Prostate gland (tissue), 2 donors: ENCODE measurements at regions not wholly inside any gene's neighbourhood (a gene's known extent, or its start where the extent isn't known, plus 50 kb on each side); places are given as distances from the start of the nearest gene placed in this dataset.

Experiments
- POLR2A ChIP-seq: fragments of 450-650 bp; IDR thresholded peaks from one replicate; pipeline ENCODE4 v1.6.1; 2016; ENCODE audit warnings: antibody characterized with exemption, mild to moderate bottlenecking
- POLR2AphosphoS5 ChIP-seq: sonication (generic); formaldehyde crosslinking; IDR thresholded peaks from one replicate; pipeline ENCODE4 v1.6.1; 2017; ENCODE audit warnings: antibody characterized with exemption
- TF ChIP-seq, protein P1 (sequence below), 4 experiments: fragments of 200-600 bp in 2 of 4; fragments of 450-650 bp in 2 of 4; sonication (generic) in 2 of 4; IDR thresholded peaks; 1 replicate in 3 of 4; 2 replicates in 1 of 4; pipeline ENCODE4 v1.5.1; 2016 to 2019; ENCODE audit warnings: antibody characterized with exemption in 4 of 4, mild to moderate bottlenecking in 2 of 4, moderate library complexity in 2 of 4

DNA sequence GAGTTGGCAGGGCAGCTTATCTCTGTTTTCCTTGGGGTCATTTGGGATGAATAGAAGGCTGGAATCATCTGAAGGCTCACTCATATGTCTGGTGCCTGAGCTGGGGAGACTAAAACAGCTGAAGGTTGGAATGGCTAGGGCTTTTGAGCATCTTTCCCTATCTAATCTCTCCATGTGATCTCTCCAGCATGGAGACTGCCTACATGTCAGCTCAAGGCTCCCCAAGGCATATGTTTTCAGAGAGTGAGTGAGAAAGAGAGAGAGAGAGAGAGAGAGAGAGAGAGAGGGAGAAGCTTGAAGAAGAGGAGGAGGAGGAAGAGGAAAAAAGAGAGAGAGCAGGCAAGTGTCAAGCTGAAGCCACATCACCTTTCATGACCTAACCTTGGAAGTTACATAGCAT is 143.4 kb downstream of the EBLN2 start:
- TF ChIP-seq, protein P1, sequence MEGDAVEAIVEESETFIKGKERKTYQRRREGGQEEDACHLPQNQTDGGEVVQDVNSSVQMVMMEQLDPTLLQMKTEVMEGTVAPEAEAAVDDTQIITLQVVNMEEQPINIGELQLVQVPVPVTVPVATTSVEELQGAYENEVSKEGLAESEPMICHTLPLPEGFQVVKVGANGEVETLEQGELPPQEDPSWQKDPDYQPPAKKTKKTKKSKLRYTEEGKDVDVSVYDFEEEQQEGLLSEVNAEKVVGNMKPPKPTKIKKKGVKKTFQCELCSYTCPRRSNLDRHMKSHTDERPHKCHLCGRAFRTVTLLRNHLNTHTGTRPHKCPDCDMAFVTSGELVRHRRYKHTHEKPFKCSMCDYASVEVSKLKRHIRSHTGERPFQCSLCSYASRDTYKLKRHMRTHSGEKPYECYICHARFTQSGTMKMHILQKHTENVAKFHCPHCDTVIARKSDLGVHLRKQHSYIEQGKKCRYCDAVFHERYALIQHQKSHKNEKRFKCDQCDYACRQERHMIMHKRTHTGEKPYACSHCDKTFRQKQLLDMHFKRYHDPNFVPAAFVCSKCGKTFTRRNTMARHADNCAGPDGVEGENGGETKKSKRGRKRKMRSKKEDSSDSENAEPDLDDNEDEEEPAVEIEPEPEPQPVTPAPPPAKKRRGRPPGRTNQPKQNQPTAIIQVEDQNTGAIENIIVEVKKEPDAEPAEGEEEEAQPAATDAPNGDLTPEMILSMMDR (IDR thresholded peaks at IDR 0.05), result no peak
- no peak for TF ChIP-seq POLR2AphosphoS5
- no peak for TF ChIP-seq POLR2A
